B cell (primary cell): ENCODE measurements at regions not wholly inside any gene's neighbourhood (a gene's known extent, or its start where the extent isn't known, plus 50 kb on each side); places are given as distances from the start of the nearest gene placed in this dataset.

ENCODE experiments used
- ATAC-seq: fragments of 200-7000 bp; cut with Tn5 transposase; one replicate; pipeline ENCODE4 v1.10.0; 2021; ENCODE audit warnings: low read depth, mild to moderate bottlenecking, moderate number of reproducible peaks, moderate library complexity
- CTCF ChIA-PET: fragments of 350-600 bp; sonication (Branson Sonifier 250); formaldehyde crosslinking; loops from one replicate; lab custom pipeline; 2021; ENCODE audit warnings: antibody characterized with exemption, inconsistent platforms; lab: Charles Lee
- POLR2A ChIA-PET: fragments of 350-600 bp; sonication (Branson Sonifier 250); formaldehyde crosslinking; loops from one replicate; lab custom pipeline; 2021; ENCODE audit warnings: antibody characterized with exemption; lab: Charles Lee
- DNase-seq: peaks from one replicate; pipeline ENCODE4 v3.0.0; 2013
- H2AFZ ChIP-seq: 2 replicates; pipeline ENCODE4 v1.6.1; 2012; ENCODE audit warnings: mild to moderate bottlenecking, low read depth, low read length; ENCODE audit not compliant: insufficient read depth, poor library complexity, severe bottlenecking
- H3K27ac ChIP-seq, 2 donors: 1 replicate in 1 of 2; 2 replicates in 1 of 2; pipeline ENCODE4 v1.5.1; 2012 to 2013; ENCODE audit warnings: low read length in 2 of 2, mild to moderate bottlenecking in 2 of 2, moderate library complexity in 1 of 2
- H3K27me3 ChIP-seq, 4 experiments: fragments of 200-600 bp in 1 of 4; sonication (generic) in 1 of 4; replicated peaks in 1 of 4; 1 replicate in 2 of 4; 2 replicates in 2 of 4; pipeline versions ENCODE4 v1.6.1 to v1.7.0; 2013 to 2016; ENCODE audit warnings: low read length in 3 of 4, mild to moderate bottlenecking in 2 of 4, mixed read lengths in 1 of 4, moderate library complexity in 1 of 4; ENCODE audit not compliant: insufficient read depth in 4 of 4, control insufficient read depth in 3 of 4; ENCODE audit errors: control extremely low read depth in 1 of 4
- H3K36me3 ChIP-seq, 2 experiments: replicated peaks in 1 of 2; 1 replicate in 1 of 2; 2 replicates in 1 of 2; pipeline versions ENCODE4 v1.6.1 to v1.7.1; 2013; ENCODE audit warnings: low read length in 1 of 2; ENCODE audit not compliant: insufficient read depth in 2 of 2, control insufficient read depth in 1 of 2; ENCODE audit errors: control extremely low read depth in 1 of 2, extremely low read depth in 1 of 2
- H3K4me1 ChIP-seq, 2 donors: fragments of 200-600 bp in 1 of 2; sonication (generic) in 1 of 2; 1 replicate in 1 of 2; 2 replicates in 1 of 2; pipeline versions ENCODE4 v1.5.1 to v1.6.1; 2013 to 2017; ENCODE audit warnings: low read length in 2 of 2; ENCODE audit not compliant: control insufficient read depth in 2 of 2, insufficient read depth in 2 of 2
- H3K4me2 ChIP-seq: replicated peaks from 2 replicates; pipeline ENCODE3; 2012; ENCODE audit warnings: mild to moderate bottlenecking, low read depth, low read length; ENCODE audit not compliant: poor library complexity, severe bottlenecking
- H3K4me3 ChIP-seq, 5 experiments: fragments of 200-600 bp in 1 of 5; sonication (generic) in 1 of 5; 1 replicate in 3 of 5; 2 replicates in 2 of 5; pipeline versions ENCODE4 v1.5.1 to v1.7.0; 2011 to 2016; ENCODE audit warnings: low read length in 4 of 5, mild to moderate bottlenecking in 4 of 5, low read depth in 2 of 5, control low read depth in 1 of 5, moderate library complexity in 1 of 5; ENCODE audit not compliant: insufficient read depth in 1 of 5; ENCODE audit errors: control extremely low read depth in 1 of 5, extremely low read depth in 1 of 5
- H3K79me2 ChIP-seq: fragments of 200-600 bp; sonication (generic); one replicate; pipeline ENCODE4 v1.6.0; 2016; ENCODE audit warnings: low read length; ENCODE audit not compliant: control insufficient read depth, insufficient read depth
- H3K9ac ChIP-seq: fragments of 200-600 bp; sonication (generic); 2 replicates; pipeline ENCODE4 v1.6.1; 2017; ENCODE audit warnings: mild to moderate bottlenecking, low read length, moderate library complexity
- H3K9me3 ChIP-seq, 3 donors: one replicate each; pipeline versions ENCODE4 v1.6.1 to v1.7.1; 2013; ENCODE audit warnings: low read length in 2 of 3; ENCODE audit not compliant: control insufficient read depth in 2 of 3, insufficient read depth in 1 of 3; ENCODE audit errors: control extremely low read depth in 1 of 3
- H4K20me1 ChIP-seq: 2 replicates; pipeline ENCODE4 v1.6.0; 2012; ENCODE audit warnings: mild to moderate bottlenecking, low read length; ENCODE audit not compliant: insufficient read depth, control insufficient read depth, poor library complexity, severe bottlenecking
- H3K27ac Mint-ChIP-seq: one replicate; pipeline ENCODE4 v1.8.0; 2021; ENCODE audit warnings: mixed read lengths
- H3K27me3 Mint-ChIP-seq: one replicate; pipeline ENCODE4 v1.8.0; 2021; ENCODE audit warnings: mixed read lengths
- H3K4me1 Mint-ChIP-seq: one replicate; pipeline ENCODE4 v1.8.0; 2021; ENCODE audit warnings: mixed read lengths
- H3K4me3 Mint-ChIP-seq: one replicate; pipeline ENCODE4 v1.8.0; 2021; ENCODE audit warnings: mixed read lengths
- H3K9me3 Mint-ChIP-seq: one replicate; pipeline ENCODE4 v1.8.0; 2022; ENCODE audit warnings: mixed read lengths; ENCODE audit not compliant: insufficient read depth
- EZH2 ChIP-seq: IDR thresholded peaks from 2 replicates; pipeline ENCODE4 v1.6.1; 2012; ENCODE audit warnings: borderline replicate concordance, low read depth, mild to moderate bottlenecking, moderate library complexity, low read length; ENCODE audit not compliant: insufficient read depth, poor library complexity, severe bottlenecking
- WGBS: methylation state at CpG from one replicate; pipeline ENCODE4 v1.1.5; 2013; ENCODE audit warnings: missing lambda C conversion rate; ENCODE audit not compliant: insufficient coverage; 5-methylcytosine and 5-hydroxymethylcytosine counted together
- intact Hi-C: fragments of 100-400 bp; cut with micrococcal nuclease; formaldehyde crosslinking; loops from one replicate; pipeline ENCODE4 v1.10.0; 2022
- TF ChIP-seq, protein P1 (sequence below): fragments of 200-600 bp; IDR thresholded peaks from one replicate; pipeline ENCODE4 v1.8.0; 2022; ENCODE audit warnings: antibody characterized with exemption, mild to moderate bottlenecking

DNA sequence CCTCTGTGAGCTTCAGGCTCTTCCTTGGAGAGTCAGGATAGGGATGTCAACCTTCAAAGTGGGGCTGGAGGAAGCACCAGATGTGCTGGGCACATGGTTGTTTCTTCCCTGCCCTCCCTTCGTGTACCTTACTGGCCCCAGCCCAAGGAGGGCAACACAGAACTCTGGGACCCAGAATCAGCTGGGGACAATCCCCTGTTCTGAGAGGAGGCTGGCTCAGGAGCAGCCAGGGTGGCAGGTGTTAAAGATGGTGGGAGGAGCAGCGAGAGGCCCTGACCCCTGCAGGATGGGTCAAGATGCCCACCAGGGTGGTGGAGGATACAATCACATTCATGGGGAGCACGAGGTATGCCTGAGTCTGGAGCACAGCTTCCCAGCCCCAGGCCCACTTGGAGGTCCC lies 300.4 kb downstream of the ABCC12 start:
- Histone ChIP-seq H3K4me1 (no peaks in the 10 kb centered on the region), H3K27ac (no peak overlapping the region), H4K20me1 (no peaks in the 10 kb centered on the region), H3K36me3 (no peaks in the 10 kb centered on the region), H3K27me3 (peaks cover 0 to 5% (median 0%) of the 10 kb centered on the region in 4 experiments), H2AFZ (no peak overlapping the region), H3K4me3 (no peak overlapping the region), H3K9me3 (peaks cover 0 to 14% (median 0%) of the 10 kb centered on the region in 3 donors), H3K9ac (no peak overlapping the region), H3K79me2 (no peaks in the 10 kb centered on the region), H3K4me2 (no peak overlapping the region)
- Mint-ChIP-seq H3K4me1 (no peaks in the 10 kb centered on the region), H3K27me3 (peaks cover 4% of the 10 kb centered on the region), H3K4me3 (no peak overlapping the region), H3K27ac (no peak overlapping the region), H3K9me3 (peaks cover 5% of the 10 kb centered on the region)
- 82% methylated on average over 3 of the region's 3 CpGs for WGBS
- intact Hi-C loops = no loop called here
- ATAC-seq (no peak), DNase-seq (no peak)
- ChIA-PET POLR2A (no interaction called here), CTCF (no interaction called here)
- TF ChIP-seq, protein P1, sequence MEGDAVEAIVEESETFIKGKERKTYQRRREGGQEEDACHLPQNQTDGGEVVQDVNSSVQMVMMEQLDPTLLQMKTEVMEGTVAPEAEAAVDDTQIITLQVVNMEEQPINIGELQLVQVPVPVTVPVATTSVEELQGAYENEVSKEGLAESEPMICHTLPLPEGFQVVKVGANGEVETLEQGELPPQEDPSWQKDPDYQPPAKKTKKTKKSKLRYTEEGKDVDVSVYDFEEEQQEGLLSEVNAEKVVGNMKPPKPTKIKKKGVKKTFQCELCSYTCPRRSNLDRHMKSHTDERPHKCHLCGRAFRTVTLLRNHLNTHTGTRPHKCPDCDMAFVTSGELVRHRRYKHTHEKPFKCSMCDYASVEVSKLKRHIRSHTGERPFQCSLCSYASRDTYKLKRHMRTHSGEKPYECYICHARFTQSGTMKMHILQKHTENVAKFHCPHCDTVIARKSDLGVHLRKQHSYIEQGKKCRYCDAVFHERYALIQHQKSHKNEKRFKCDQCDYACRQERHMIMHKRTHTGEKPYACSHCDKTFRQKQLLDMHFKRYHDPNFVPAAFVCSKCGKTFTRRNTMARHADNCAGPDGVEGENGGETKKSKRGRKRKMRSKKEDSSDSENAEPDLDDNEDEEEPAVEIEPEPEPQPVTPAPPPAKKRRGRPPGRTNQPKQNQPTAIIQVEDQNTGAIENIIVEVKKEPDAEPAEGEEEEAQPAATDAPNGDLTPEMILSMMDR = no peak
- TF ChIP-seq EZH2 = no peak

DNA sequence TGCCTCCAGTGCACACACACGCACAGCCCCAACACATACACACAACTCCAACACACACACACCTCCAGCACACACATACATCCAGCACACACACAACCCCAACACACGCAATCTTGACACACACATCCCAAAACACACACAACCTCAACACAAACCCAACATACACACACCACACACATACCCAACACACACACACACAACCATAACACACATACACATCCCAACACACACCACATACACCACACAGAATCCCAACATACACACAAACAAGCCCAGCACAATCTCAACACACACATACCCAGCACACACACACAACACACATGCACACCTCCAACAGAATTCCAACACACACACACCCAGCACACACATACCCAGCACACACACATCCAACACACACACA lies 301.1 kb downstream of the ABCC12 start:
- H3K27me3 Mint-ChIP-seq = peaks cover 4% of the 10 kb centered on the region
- H3K27ac Mint-ChIP-seq = no peak overlapping the region
- Histone ChIP-seq H3K27me3 (peaks cover 0 to 5% (median 0%) of the 10 kb centered on the region in 4 experiments), H3K79me2 (no peaks in the 10 kb centered on the region), H3K9me3 (peaks cover 0 to 14% (median 0%) of the 10 kb centered on the region in 3 donors), H3K36me3 (no peaks in the 10 kb centered on the region), H3K4me2 (no peak overlapping the region), H3K27ac (no peak overlapping the region), H3K4me3 (no peak overlapping the region), H2AFZ (no peak overlapping the region), H3K4me1 (no peaks in the 10 kb centered on the region), H3K9ac (no peak overlapping the region), H4K20me1 (no peaks in the 10 kb centered on the region)
- ChIA-PET POLR2A (no interaction called here), CTCF (no interaction called here)
- H3K4me3 Mint-ChIP-seq = no peak overlapping the region
- ATAC-seq (no peak), DNase-seq (no peak)
- 100% methylated on average over 2 of the region's 2 CpGs for WGBS
- no peaks in the 10 kb centered on the region for H3K4me1 Mint-ChIP-seq
- TF ChIP-seq, protein P1 = no peak
- TF ChIP-seq EZH2 = no peak
- intact Hi-C loops = no loop called here
- peaks cover 5% of the 10 kb centered on the region for H3K9me3 Mint-ChIP-seq
